PC-9 (cell line): ENCODE measurements at regions not wholly inside any gene's neighbourhood (a gene's known extent, or its start where the extent isn't known, plus 50 kb on each side); places are given as distances from the start of the nearest gene placed in this dataset.

Source experiments
- BruUV-seq: library from RNA; stranded (reverse); fragments of 400-500 nt; replicated peaks from 2 replicates; lab custom pipeline; 2021; lab: Mats Ljungman, UMichigan
- CTCF ChIA-PET: fragments of 300-600 bp; sonication (Branson Sonifier 250); formaldehyde crosslinking; loops from one replicate; lab custom pipeline; 2022; ENCODE audit warnings: antibody characterized with exemption; lab: Charles Lee
- POLR2A ChIA-PET: fragments of 300-600 bp; sonication (Branson Sonifier 250); formaldehyde crosslinking; loops from one replicate; lab custom pipeline; 2022; ENCODE audit warnings: antibody characterized with exemption; ENCODE audit not compliant: unreplicated experiment; lab: Charles Lee
- DNase-seq, 2 experiments: peaks; one replicate each; pipeline versions ENCODE4 v3.0.0 to v3.0.0-alpha.2; 2015 to 2022; ENCODE audit warnings: mixed read lengths in 1 of 2
- H2AFZ ChIP-seq: fragments of 200-600 bp; sonication (generic); 2 replicates; pipeline ENCODE4 v1.8.1; 2017; ENCODE audit warnings: antibody characterized with exemption
- H3F3A ChIP-seq: fragments of 200-600 bp; sonication (generic); 2 replicates; pipeline ENCODE4 v1.8.1; 2017; ENCODE audit warnings: antibody characterized with exemption, mild to moderate bottlenecking, low read depth; ENCODE audit not compliant: insufficient read depth
- H3K27ac ChIP-seq: fragments of 200-600 bp; sonication (generic); 2 replicates; pipeline ENCODE4 v1.6.1; 2016; ENCODE audit warnings: mixed run types
- H3K27me3 ChIP-seq: fragments of 200-600 bp; sonication (generic); 2 replicates; pipeline ENCODE4 v1.6.1; 2016; ENCODE audit warnings: low read depth, mixed run types; ENCODE audit not compliant: insufficient read depth
- H3K36me3 ChIP-seq: fragments of 200-600 bp; sonication (generic); 2 replicates; pipeline ENCODE4 v1.6.1; 2016; ENCODE audit warnings: low read depth, mixed run types
- H3K4me1 ChIP-seq: fragments of 200-600 bp; sonication (generic); replicated peaks from 2 replicates; pipeline ENCODE4 v1.6.1; 2016; ENCODE audit warnings: mixed run types; ENCODE audit not compliant: insufficient read depth
- H3K4me2 ChIP-seq: fragments of 200-600 bp; sonication (generic); 2 replicates; pipeline ENCODE4 v1.6.1; 2017; ENCODE audit warnings: mixed run types
- H3K4me3 ChIP-seq: fragments of 200-600 bp; sonication (generic); 2 replicates; pipeline ENCODE4 v1.6.1; 2016; ENCODE audit warnings: mixed run types
- H3K79me2 ChIP-seq: fragments of 200-600 bp; sonication (generic); 2 replicates; pipeline ENCODE4 v1.6.1; 2017; ENCODE audit warnings: low read depth, mixed run types
- H3K9me2 ChIP-seq: fragments of 200-600 bp; sonication (generic); 2 replicates; pipeline ENCODE4 v1.8.1; 2017; ENCODE audit warnings: mild to moderate bottlenecking; ENCODE audit not compliant: insufficient read depth
- H3K9me3 ChIP-seq: fragments of 200-600 bp; sonication (generic); 2 replicates; pipeline ENCODE4 v1.8.1; 2016; ENCODE audit warnings: low read depth; ENCODE audit not compliant: insufficient read depth
- H4K20me1 ChIP-seq: fragments of 200-600 bp; sonication (generic); 2 replicates; pipeline ENCODE4 v1.8.1; 2017; ENCODE audit not compliant: insufficient read depth
- CTCF ChIP-seq: fragments of 200-600 bp; sonication (generic); conservative IDR thresholded peaks from 2 replicates; pipeline ENCODE4 v1.6.1; 2017; ENCODE audit warnings: mixed run types, antibody characterized with exemption, mild to moderate bottlenecking, moderate library complexity
- EZH2 ChIP-seq: fragments of 200-600 bp; sonication (generic); IDR thresholded peaks from 2 replicates; pipeline ENCODE4 v1.8.0; 2017; ENCODE audit warnings: antibody characterized with exemption, low read depth
- intact Hi-C: fragments of 100-400 bp; cut with micrococcal nuclease; formaldehyde crosslinking; loops from one replicate; pipeline ENCODE4 v1.10.0; 2022; ENCODE audit not compliant: unreplicated experiment

- Histone ChIP-seq H3K4me3 (no peak overlapping the region), H3K27me3 (no peaks in the 10 kb centered on the region), H3K4me2 (no peak overlapping the region), H3K27ac (no peak overlapping the region), H3K36me3 (no peaks in the 10 kb centered on the region), H3F3A (no peaks in the 10 kb centered on the region), H3K9me3 (no peaks in the 10 kb centered on the region), H2AFZ (no peak overlapping the region), H4K20me1 (no peaks in the 10 kb centered on the region), H3K79me2 (no peaks in the 10 kb centered on the region), H3K9me2 (no peaks in the 10 kb centered on the region), H3K4me1 (no peaks in the 10 kb centered on the region)
- no peak for DNase-seq
- no TSS peak for BruUV-seq
- intact Hi-C loops, result no loop called here
- CTCF ChIA-PET, result no interaction called here
- TF ChIP-seq EZH2 (no peak), CTCF (no peak)
- POLR2A ChIA-PET, result no interaction called here
These were observed 50.8 kb upstream of the SPTLC3 start for GRCh38 chr20:12957968-12958367.
